PFSK-1 (cell line): ENCODE measurements at regions not wholly inside any gene's neighbourhood (a gene's known extent, or its start where the extent isn't known, plus 50 kb on each side); places are given as distances from the start of the nearest gene placed in this dataset.

Experiments used
- FOXP2 ChIP-seq: optimal IDR thresholded peaks from 2 replicates; pipeline ENCODE3; 2011; ENCODE audit warnings: borderline replicate concordance, control low read depth, inconsistent platforms; ENCODE audit not compliant: insufficient read depth; ENCODE audit errors: extremely low read length, extremely low read depth
- POLR2AphosphoS5 ChIP-seq: IDR thresholded peaks from 2 replicates; pipeline ENCODE4 v1.6.1; 2012; ENCODE audit warnings: low read depth, mild to moderate bottlenecking, control low read depth, low read length, moderate library complexity
- REST ChIP-seq, 2 experiments: IDR thresholded peaks; 2 replicates each; pipeline versions ENCODE4 v1.6.1 to v1.8.0; 2011 to 2012; ENCODE audit warnings: low read depth in 2 of 2, low read length in 2 of 2, control low read depth in 1 of 2, inconsistent platforms in 1 of 2, mild to moderate bottlenecking in 1 of 2, moderate library complexity in 1 of 2; ENCODE audit not compliant: insufficient read depth in 1 of 2
- SIN3A ChIP-seq: IDR thresholded peaks from 2 replicates; pipeline ENCODE4 v1.6.1; 2012; ENCODE audit warnings: mild to moderate bottlenecking, low read length, moderate library complexity, borderline replicate concordance; ENCODE audit not compliant: insufficient read depth
- TAF1 ChIP-seq: IDR thresholded peaks from 2 replicates; pipeline ENCODE4 v1.6.1; 2012; ENCODE audit warnings: low read length, control low read depth, borderline replicate concordance; ENCODE audit not compliant: insufficient read depth

- TF ChIP-seq REST (IDR thresholded peaks at IDR 0.05; ENCODE audit: insufficient read depth in 1 of 2, low read depth in 2 of 2, low read length in 2 of 2), result no peak
- no peak for TF ChIP-seq POLR2AphosphoS5
- no peak for TF ChIP-seq FOXP2
- TF ChIP-seq TAF1, result no peak
- TF ChIP-seq SIN3A, result no peak
These were observed 375.8 kb upstream of the PODXL start for GRCh38 chr7:131932271-131932670.

GRCh38 chr7:131931370-131931769 is 374.9 kb upstream of the PODXL start:
- no peak for TF ChIP-seq FOXP2

- TF ChIP-seq REST (IDR thresholded peaks at IDR 0.05; ENCODE audit: insufficient read depth in 1 of 2, low read depth in 2 of 2, low read length in 2 of 2) (no peak), POLR2AphosphoS5 (no peak), TAF1 (no peak), SIN3A (no peak), FOXP2 (no peak)
These were observed 373.2 kb upstream of the PODXL start for GRCh38 chr7:131929632-131930031.

GRCh38 chr7:131927770-131928423 is 371.5 kb upstream of the PODXL start:
- TF ChIP-seq SIN3A (no peak), POLR2AphosphoS5 (no peak), REST (IDR thresholded peaks at IDR 0.05; ENCODE audit: insufficient read depth in 1 of 2, low read depth in 2 of 2, low read length in 2 of 2) (no peak), TAF1 (no peak), FOXP2 (no peak)

GRCh38 chr7:131925636-131926035 is 369.2 kb upstream of the PODXL start:
- no peak for TF ChIP-seq FOXP2
- TF ChIP-seq REST (IDR thresholded peaks at IDR 0.05; ENCODE audit: insufficient read depth in 1 of 2, low read depth in 2 of 2, low read length in 2 of 2), result no peak
- no peak for TF ChIP-seq SIN3A
- no peak for TF ChIP-seq POLR2AphosphoS5
- TF ChIP-seq TAF1, result no peak

GRCh38 chr7:131924857-131925256 is 368.4 kb upstream of the PODXL start:
- TF ChIP-seq REST (IDR thresholded peaks at IDR 0.05; ENCODE audit: insufficient read depth in 1 of 2, low read depth in 2 of 2, low read length in 2 of 2) (no peak), FOXP2 (no peak), SIN3A (no peak), POLR2AphosphoS5 (no peak), TAF1 (no peak)
